NCI-H510A treated with DMSO at 0.1 percent for 48 hours (cell line): ENCODE measurements at regions not wholly inside any gene's neighbourhood (a gene's known extent, or its start where the extent isn't known, plus 50 kb on each side); places are given as distances from the start of the nearest gene placed in this dataset.

Source experiments
- DNase-seq: peaks from one replicate; lab custom pipeline; 2025; lab: John Stamatoyannopoulos, UW

- no peak for DNase-seq
Observed at GRCh38 chr20:24102749-24103333, 114.3 kb upstream of the GGTLC1 start.

GRCh38 chr20:24102290-24102689 is 113.7 kb upstream of the GGTLC1 start:
- no peak for DNase-seq

DNA sequence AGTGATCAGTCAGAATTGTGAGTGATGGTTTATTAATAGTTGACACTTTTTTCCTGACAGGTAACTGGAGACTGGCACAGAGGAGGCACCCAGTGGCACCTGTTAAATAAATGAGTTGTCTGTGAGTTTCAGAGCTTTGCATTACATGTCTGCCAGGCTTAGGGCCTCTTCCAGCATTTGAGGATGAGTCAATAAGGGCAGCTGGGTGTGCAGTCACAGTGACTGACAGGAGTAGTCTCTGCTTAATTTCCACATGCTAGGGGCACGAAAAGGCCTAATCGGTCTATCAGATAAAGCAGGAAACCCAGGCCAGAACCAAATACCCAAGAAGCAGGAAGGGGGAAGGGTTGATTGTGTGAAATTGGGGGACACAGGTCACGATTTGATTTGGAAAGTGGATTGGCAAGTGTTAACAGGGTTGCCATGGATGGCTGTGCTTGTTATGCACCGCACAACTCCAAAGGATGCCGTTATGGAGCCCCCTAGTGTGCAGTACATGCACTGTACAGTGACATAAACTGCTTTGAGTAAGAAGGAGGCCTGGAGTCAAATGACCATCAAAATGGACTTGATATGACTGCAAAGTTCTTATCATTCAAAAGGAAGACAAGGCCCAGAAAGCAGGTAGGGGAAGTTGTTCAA is 111.9 kb upstream of the GGTLC1 start:
- DNase-seq: peak; percentile 7

DNA sequence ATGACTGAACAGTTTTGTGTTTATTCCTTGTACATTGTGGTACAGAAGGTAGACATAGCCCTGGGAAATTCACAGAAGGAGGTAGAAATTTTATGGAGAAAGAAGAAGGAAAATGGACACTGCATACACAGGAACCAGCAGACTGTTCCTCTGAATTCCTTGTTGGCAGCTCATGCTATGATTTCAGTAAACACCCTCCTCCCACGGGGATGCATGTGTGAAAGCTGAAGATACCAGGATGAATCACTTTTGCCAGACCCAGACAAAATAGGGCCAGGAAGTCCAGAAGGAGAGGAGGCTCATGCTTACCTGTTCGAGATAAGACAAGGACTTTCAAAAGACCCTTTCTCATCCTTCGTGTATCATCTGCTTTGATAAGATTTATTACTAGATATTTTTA is 110.3 kb upstream of the GGTLC1 start:
- no peak for DNase-seq

DNA sequence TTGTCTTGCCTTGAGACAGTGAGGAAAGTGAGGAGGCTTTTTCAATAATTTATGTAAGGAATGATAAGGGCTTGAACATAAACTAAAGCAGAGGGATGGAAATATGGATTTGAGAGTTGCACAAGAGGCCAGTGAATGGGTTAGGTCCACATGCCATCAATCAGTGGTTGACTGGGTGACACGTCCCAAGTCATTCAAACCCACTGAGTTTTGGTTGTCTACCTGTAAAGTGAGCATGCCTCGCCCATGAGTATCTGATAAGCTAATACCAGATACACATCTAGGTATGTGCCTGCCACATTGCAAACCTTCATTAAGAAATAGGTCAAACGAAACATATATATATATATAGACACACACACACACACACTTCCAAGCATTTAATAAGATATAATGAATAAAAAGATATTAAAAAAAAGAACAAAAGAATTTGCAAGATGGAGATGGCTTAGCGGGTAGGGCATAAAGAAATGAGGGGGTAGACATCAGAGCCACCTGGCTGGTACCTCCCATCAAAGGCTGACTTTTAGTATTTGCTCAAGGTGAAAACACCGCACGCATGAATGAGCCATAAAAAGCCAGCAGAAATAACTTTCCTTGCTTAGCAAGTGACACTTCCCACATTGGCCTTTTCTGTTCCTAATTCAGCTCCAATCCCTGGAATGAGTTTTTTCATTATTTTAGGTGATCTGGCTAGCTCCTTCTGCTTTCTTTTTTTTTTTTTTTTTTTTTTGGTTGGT is 109.1 kb upstream of the GGTLC1 start:
- no peak for DNase-seq

GRCh38 chr20:24096864-24097450 is 108.4 kb upstream of the GGTLC1 start:
- DNase-seq: no peak

DNA sequence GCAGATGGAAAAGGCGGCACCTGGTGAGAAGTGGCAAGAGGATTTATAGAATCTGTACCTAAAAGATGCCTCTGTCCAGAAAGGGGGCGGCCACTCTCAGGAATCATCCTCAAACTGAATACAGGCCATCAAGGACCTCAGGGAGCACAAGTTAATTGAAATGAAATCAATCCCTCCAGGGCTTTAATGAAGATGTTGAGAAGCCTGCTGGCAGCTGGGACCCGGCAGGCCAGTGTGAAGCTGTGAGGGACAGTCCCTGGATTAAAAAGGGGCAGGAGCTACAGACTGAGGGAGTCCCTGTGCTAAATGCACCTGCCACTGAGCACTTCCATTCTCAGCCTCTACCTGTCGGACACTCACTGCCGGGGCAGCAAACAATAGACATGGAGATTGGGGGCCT is 107.7 kb upstream of the GGTLC1 start:
- DNase-seq: no peak

DNA sequence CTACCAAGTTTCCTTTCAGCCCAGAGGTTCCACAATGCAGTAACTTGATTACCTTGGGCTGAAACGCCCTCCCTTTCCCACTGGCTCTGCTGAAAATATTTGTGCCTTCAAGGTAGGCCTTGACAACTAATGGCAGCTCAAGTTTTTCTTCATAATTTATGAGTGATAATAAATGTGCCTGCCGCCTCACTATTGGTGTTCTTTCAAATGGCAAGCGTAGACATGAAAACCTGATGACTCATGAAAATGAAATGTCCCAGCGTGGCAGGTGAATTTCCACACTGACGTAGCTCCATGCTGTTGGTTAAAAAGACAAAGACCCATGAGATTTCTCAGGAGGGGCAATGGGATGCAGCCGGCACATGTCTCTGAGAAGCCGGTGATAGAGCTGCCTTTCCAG is 107.2 kb upstream of the GGTLC1 start:
- no peak for DNase-seq

DNA sequence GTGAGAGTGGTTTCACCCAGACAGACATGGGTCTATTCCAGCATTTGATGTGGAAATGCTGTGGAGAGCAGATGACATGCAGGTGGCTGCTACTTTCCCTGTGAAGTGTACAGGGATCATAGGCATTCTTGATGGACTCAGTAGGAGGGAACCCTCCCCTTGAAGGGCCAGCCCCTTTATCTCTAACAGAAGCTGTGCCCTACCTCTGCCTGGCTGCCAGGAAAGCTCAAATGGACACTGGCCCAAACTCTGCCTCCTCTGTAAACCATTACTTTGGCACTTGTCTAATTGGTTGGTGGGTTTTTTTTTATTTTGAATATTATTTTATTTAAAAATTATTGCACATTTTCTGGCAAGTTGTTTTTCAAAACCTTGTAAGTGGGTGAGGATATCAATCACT is 106.7 kb upstream of the GGTLC1 start:
- DNase-seq: no peak

GRCh38 chr20:24089576-24089975 is 101.0 kb upstream of the GGTLC1 start:
- DNase-seq: no peak

- no peak for DNase-seq
Observed at GRCh38 chr20:24086121-24086520, 97.5 kb upstream of the GGTLC1 start.

- no peak for DNase-seq
Observed at GRCh38 chr20:24084281-24084680, 95.7 kb upstream of the GGTLC1 start.

DNA sequence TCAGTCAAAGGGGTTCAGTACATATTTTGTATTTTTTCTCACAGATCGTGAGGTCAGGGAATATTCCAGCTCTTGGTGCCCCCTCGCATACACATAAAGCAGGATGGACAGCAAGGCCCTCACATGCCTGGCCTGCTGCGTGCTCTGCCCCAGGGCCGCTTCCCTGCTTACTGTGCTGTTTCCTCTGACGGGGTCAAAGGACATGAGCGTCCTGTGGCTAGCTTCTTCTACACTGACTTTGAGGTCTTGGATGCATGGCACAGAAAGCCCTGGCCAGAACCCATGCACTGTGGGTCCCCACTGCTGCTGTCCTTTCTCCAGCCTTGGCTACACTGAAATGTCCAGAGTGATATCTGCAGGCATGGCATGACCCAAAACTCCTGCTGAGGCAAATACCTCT is 92.5 kb upstream of the GGTLC1 start:
- DNase-seq: no peak

DNA sequence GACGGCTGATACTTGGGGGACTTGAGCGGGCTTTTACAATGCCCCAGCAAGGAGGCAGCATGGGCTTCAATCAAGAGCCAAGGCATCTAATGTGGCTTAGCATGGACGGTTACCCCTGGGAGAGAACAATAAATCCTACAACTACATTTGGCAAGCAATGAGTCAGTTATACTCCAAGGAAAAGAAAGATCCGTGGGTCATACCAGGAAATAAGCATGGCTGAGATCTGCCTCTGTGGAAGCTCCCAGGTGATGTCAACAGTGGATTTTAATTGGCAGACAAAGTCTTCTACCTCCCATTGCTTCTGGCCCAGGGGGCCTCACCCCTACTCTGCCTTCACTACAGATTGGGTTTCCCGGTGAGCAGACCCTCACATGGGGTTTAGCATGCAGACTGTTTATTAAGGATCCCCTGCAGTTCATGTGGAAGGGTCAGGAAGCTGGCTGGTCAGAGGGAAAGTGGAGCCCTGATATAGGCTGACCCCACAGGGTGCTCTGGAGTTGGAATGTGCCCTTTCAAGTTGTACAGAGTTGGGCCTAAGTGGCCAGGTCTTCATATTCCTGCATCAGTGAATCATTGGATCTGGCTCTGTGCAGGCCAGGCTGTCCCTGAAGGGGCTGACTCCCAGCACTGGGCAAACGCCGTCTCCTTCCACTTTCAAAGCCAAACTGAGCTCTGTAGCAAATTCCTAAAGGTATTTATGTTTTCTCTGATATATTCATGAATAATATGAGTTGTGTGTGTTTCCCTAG is 91.3 kb upstream of the GGTLC1 start:
- DNase-seq: no peak

DNA sequence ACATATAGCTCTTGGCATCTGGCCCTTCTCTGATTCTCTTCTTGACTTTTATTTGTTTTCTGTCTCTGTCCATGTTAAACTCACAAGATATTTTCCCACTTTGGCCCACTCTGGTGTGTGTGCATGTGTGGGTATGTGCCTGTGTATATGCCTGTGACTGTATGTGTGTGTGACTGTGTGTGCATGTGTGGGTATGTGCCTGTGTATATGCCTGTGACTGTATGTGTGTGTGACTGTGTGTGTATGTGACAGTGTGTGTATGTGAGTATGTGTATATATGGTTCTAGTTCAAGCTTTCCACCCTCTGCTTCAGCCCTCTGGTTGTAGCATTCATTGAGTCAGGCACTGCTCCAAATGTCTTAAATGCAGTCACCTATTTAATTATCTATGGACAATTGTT is 88.6 kb upstream of the GGTLC1 start:
- DNase-seq: no peak

GRCh38 chr20:24070679-24071078 is 82.1 kb upstream of the GGTLC1 start:
- DNase-seq: no peak

- DNase-seq: no peak
Observed at GRCh38 chr20:24066076-24066700, 77.6 kb upstream of the GGTLC1 start.

DNA sequence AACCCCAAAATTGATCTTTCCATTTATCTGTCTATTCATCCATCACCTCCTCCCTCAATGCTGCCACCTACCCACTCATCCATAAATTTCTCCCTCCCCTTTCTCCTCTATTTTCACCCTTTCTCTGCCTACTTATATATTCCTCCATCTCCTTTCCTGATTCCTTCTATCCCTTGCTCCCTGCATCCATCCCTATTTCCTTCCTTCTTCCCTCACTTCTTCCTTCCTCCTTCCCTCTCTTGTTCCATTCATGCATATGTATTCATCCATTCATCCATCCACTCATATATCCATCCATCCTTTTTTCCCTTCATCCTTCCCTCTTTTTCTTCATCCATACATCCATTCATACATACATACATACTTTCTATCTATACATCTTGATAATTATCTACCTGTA is 76.3 kb upstream of the GGTLC1 start:
- DNase-seq: no peak

- DNase-seq: no peak
Observed at GRCh38 chr20:24064092-24064491, 75.5 kb upstream of the GGTLC1 start.

GRCh38 chr20:24063100-24063499 is 74.5 kb upstream of the GGTLC1 start:
- DNase-seq: no peak

DNA sequence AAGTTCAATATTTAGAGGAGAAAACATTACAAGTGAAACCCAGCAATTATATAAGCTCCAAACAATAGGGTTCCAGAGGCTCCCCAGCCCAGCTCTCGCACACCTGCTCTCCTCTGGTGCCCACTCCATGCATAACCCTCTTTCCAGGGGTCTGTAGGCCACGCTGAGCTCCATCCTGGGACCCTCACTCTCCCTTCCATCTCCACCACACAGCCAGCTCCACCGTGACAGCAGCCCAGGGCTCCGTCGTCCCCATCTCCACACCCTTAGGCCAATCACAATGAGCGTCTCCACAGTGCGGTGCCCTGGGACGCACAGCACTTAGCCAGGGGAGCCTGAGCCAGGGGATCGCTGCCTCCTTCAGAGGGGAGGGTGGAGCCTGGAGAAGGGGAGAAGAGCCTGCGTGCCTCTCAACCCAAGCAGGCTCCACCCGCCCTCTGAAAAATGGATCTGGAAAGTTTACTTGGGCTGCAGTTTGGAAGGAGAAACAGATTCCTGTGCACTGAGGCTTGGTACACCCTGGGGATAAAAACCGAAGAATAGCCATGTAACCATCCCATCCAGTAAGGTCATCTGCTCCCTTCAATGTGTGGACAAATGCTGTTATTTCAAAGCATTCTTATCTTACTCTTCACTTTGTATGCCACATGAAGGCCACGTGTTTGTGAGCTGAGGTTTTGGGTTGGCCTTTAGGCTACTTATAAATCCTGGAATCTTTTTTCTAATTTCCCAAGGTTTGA is 72.4 kb upstream of the GGTLC1 start:
- no peak for DNase-seq
